Glutamatergic neuron (in vitro differentiated cells): ENCODE measurements at regions not wholly inside any gene's neighbourhood (a gene's known extent, or its start where the extent isn't known, plus 50 kb on each side); places are given as distances from the start of the nearest gene placed in this dataset.

Experiments
- DNase-seq: peaks from one replicate; pipeline ENCODE4 v3.0.0; 2022
- H3K27ac Mint-ChIP-seq: one replicate; pipeline ENCODE4 v1.8.0; 2020; ENCODE audit warnings: mild to moderate bottlenecking, mixed read lengths, inconsistent platforms; ENCODE audit not compliant: unreplicated experiment
- H3K27me3 Mint-ChIP-seq: one replicate; pipeline ENCODE4 v1.8.0; 2020; ENCODE audit warnings: mild to moderate bottlenecking, moderate library complexity, mixed read lengths, inconsistent platforms; ENCODE audit not compliant: unreplicated experiment
- H3K36me3 Mint-ChIP-seq: one replicate; pipeline ENCODE4 v1.8.0; 2020; ENCODE audit warnings: mild to moderate bottlenecking, mixed read lengths, inconsistent platforms; ENCODE audit not compliant: unreplicated experiment
- H3K4me1 Mint-ChIP-seq: one replicate; pipeline ENCODE4 v1.8.0; 2020; ENCODE audit warnings: mild to moderate bottlenecking, low read depth, mixed read lengths, inconsistent platforms; ENCODE audit not compliant: unreplicated experiment
- H3K4me3 Mint-ChIP-seq: one replicate; pipeline ENCODE4 v1.8.0; 2020; ENCODE audit warnings: mild to moderate bottlenecking, mixed read lengths, inconsistent platforms; ENCODE audit not compliant: unreplicated experiment
- H3K9me3 Mint-ChIP-seq: one replicate; pipeline ENCODE4 v1.8.0; 2020; ENCODE audit warnings: mild to moderate bottlenecking, moderate library complexity, mixed read lengths, inconsistent platforms; ENCODE audit not compliant: unreplicated experiment
- CTCF ChIP-seq: fragments of 200-600 bp; sonication (generic); IDR thresholded peaks from one replicate; pipeline ENCODE4 v1.5.0; 2021; ENCODE audit not compliant: partially characterized antibody, unreplicated experiment

- no peak for DNase-seq
- no peaks in the 10 kb centered on the region for H3K36me3 Mint-ChIP-seq
- H3K27ac Mint-ChIP-seq: peak overlapping the region; percentile 59
- H3K4me3 Mint-ChIP-seq: no peak overlapping the region
- H3K27me3 Mint-ChIP-seq: peaks cover 1% of the 10 kb centered on the region
- H3K9me3 Mint-ChIP-seq: peaks cover 5% of the 10 kb centered on the region
- no peak for TF ChIP-seq CTCF
- H3K4me1 Mint-ChIP-seq: no peaks in the 10 kb centered on the region
These were observed 530.3 kb downstream of the TCERG1L start for GRCh38 chr10:130781206-130781605.

GRCh38 chr10:130781623-130782022 is 529.9 kb downstream of the TCERG1L start:
- no peak for TF ChIP-seq CTCF
- peaks cover 5% of the 10 kb centered on the region for H3K9me3 Mint-ChIP-seq

GRCh38 chr10:130782467-130782866 is 529.1 kb downstream of the TCERG1L start:
- TF ChIP-seq CTCF: no peak
- no peak for DNase-seq
- no peak overlapping the region for H3K4me3 Mint-ChIP-seq
- H3K27ac Mint-ChIP-seq: no peak overlapping the region
- peaks cover 1% of the 10 kb centered on the region for H3K27me3 Mint-ChIP-seq
- H3K9me3 Mint-ChIP-seq: peaks cover 5% of the 10 kb centered on the region
- no peaks in the 10 kb centered on the region for H3K36me3 Mint-ChIP-seq
- no peaks in the 10 kb centered on the region for H3K4me1 Mint-ChIP-seq

More at GRCh38 chr10:130781623-130782022, 529.9 kb downstream of the TCERG1L start:
- Mint-ChIP-seq H3K4me3 (no peak overlapping the region), H3K27ac (no peak overlapping the region), H3K27me3 (peaks cover 1% of the 10 kb centered on the region), H3K36me3 (no peaks in the 10 kb centered on the region), H3K4me1 (no peaks in the 10 kb centered on the region)
- DNase-seq: no peak

GRCh38 chr10:130784326-130784725 is 527.2 kb downstream of the TCERG1L start:
- no peak overlapping the region for H3K27ac Mint-ChIP-seq
- no peaks in the 10 kb centered on the region for H3K4me1 Mint-ChIP-seq
- no peak for DNase-seq
- no peak overlapping the region for H3K4me3 Mint-ChIP-seq
- H3K9me3 Mint-ChIP-seq: peaks cover 7% of the 10 kb centered on the region
- no peak for TF ChIP-seq CTCF
- H3K27me3 Mint-ChIP-seq: peaks cover 1% of the 10 kb centered on the region
- no peaks in the 10 kb centered on the region for H3K36me3 Mint-ChIP-seq

- no peak for TF ChIP-seq CTCF
- Mint-ChIP-seq H3K4me3 (no peak overlapping the region), H3K27me3 (peaks cover 1% of the 10 kb centered on the region), H3K27ac (no peak overlapping the region), H3K4me1 (no peaks in the 10 kb centered on the region), H3K9me3 (peaks cover 6% of the 10 kb centered on the region), H3K36me3 (no peaks in the 10 kb centered on the region)
- DNase-seq: no peak
These were observed 525.1 kb downstream of the TCERG1L start for GRCh38 chr10:130786365-130786966.
